Spleen (tissue), 11 donors: ENCODE measurements at regions not wholly inside any gene's neighbourhood (a gene's known extent, or its start where the extent isn't known, plus 50 kb on each side); places are given as distances from the start of the nearest gene placed in this dataset.

Experiments used
- DNase-seq: peaks from one replicate; pipeline ENCODE4 v3.0.0-alpha.2; 2020
- H3K27ac ChIP-seq, 8 donors: fragments of 200-600 bp; sonication (generic) in 7 of 8; 1 replicate in 4 of 8; 2 replicates in 4 of 8; pipeline versions ENCODE4 v1.5.0 to v1.8.0; 2016 to 2021; ENCODE audit warnings: inconsistent platforms in 4 of 8, mild to moderate bottlenecking in 4 of 8, moderate library complexity in 1 of 8
- H3K27me3 ChIP-seq, 7 donors: fragments of 200-600 bp; sonication (generic) in 6 of 7; replicated peaks in 1 of 7; 1 replicate in 4 of 7; 2 replicates in 3 of 7; pipeline versions ENCODE4 v1.5.0 to v1.8.0; 2016 to 2021; ENCODE audit warnings: inconsistent platforms in 3 of 7, mild to moderate bottlenecking in 1 of 7
- H3K36me3 ChIP-seq, 6 donors: fragments of 200-600 bp; sonication (generic) in 5 of 6; 1 replicate in 4 of 6; 2 replicates in 2 of 6; pipeline versions ENCODE4 v1.5.0 to v1.8.0; 2016 to 2021; ENCODE audit warnings: inconsistent platforms in 2 of 6
- H3K4me1 ChIP-seq, 6 donors: fragments of 200-600 bp; sonication (generic) in 5 of 6; 1 replicate in 3 of 6; 2 replicates in 3 of 6; pipeline versions ENCODE4 v1.5.0 to v1.8.0; 2016 to 2021; ENCODE audit warnings: inconsistent platforms in 3 of 6
- H3K4me3 ChIP-seq, 8 donors: fragments of 200-600 bp; sonication (generic) in 7 of 8; 1 replicate in 4 of 8; 2 replicates in 4 of 8; pipeline versions ENCODE4 v1.5.0 to v1.8.0; 2016 to 2021; ENCODE audit warnings: inconsistent platforms in 4 of 8, mild to moderate bottlenecking in 4 of 8, moderate library complexity in 2 of 8
- H3K9me3 ChIP-seq, 8 donors: fragments of 200-600 bp; sonication (generic) in 7 of 8; 1 replicate in 4 of 8; 2 replicates in 4 of 8; pipeline versions ENCODE4 v1.5.0 to v1.8.0; 2016 to 2021; ENCODE audit warnings: inconsistent platforms in 4 of 8
- POLR2A ChIP-seq, 3 donors: fragments of 450-650 bp; IDR thresholded peaks; one replicate each; pipeline ENCODE4 v1.5.1; 2017; ENCODE audit warnings: antibody characterized with exemption in 3 of 3, mild to moderate bottlenecking in 1 of 3
- POLR2AphosphoS5 ChIP-seq, 3 donors: sonication (generic); formaldehyde crosslinking; IDR thresholded peaks; one replicate each; pipeline ENCODE4 v1.5.1; 2017; ENCODE audit warnings: antibody characterized with exemption in 3 of 3
- WGBS, 5 donors: extraction: QIAGEN DNeasy Blood & Tissue Kit in 3 of 5; methylation state at CpG; one replicate each; pipeline versions ENCODE4 v1.1.5 to v1.1.7; 2013 to 2018; 5-methylcytosine and 5-hydroxymethylcytosine counted together
- intact Hi-C: fragments of 100-400 bp; cut with DNase I; formaldehyde crosslinking; loops from one replicate; pipeline ENCODE4 v1.15.0; 2023; ENCODE audit warnings: low total_unique reads
- TF ChIP-seq, protein P1 (sequence below), 11 experiments: fragments of 200-600 bp in 7 of 11; fragments of 450-650 bp in 4 of 11; sonication (generic) in 4 of 11; IDR thresholded peaks in 8 of 11; conservative IDR thresholded peaks in 3 of 11; 1 replicate in 7 of 11; 2 replicates in 4 of 11; pipeline versions ENCODE4 v1.4.0 to v1.8.0; 2016 to 2021; ENCODE audit warnings: antibody characterized with exemption in 11 of 11, inconsistent platforms in 4 of 11, mild to moderate bottlenecking in 1 of 11
- donor health status: healthy with polysubstance abuse.
- donor health status: DM: no; HTN: no; CAD: no; lungs with moderate emphysema.
- donor health status: DM: no; HTN: no; CAD: no.
- donor health status: Bipolar disorder and iron deficiency.
- donor health status: healthy.
- donor health status: DM: no; HTN: no; CAD: no.
- donor health status: DM: yes; HTN: yes; CAD: no.

DNA sequence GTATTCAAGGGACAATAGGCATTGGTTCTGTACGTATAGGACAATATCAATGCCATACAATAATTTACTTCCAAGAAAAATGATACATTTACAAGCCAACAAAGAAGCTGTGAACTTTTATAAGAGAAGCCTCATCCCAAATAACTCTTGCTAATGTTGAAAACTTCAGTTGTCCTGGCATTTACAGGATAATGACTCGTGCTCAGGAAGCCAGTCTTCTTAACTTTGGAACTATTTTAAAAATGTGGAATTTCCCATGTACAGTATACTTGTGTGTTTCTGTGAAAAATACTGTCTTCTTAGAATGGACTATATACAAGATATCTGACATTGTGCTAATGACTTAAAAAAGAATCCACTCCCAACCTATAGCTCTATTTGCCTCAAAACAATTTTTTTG lies 1479.3 kb upstream of the CDH9 start:
- 43 to 64% (median 54%) methylated on average over 2 of the region's 2 CpGs for WGBS, 5 donors
- no peaks in the 10 kb centered on the region for H3K27me3 ChIP-seq
- H3K36me3 ChIP-seq: no peaks in the 10 kb centered on the region
- intact Hi-C loops: no loop called here
- TF ChIP-seq POLR2A (IDR thresholded peaks at IDR 0.05) (no peak), POLR2AphosphoS5 (IDR thresholded peaks at IDR 0.05) (no peak)
- TF ChIP-seq, protein P1, sequence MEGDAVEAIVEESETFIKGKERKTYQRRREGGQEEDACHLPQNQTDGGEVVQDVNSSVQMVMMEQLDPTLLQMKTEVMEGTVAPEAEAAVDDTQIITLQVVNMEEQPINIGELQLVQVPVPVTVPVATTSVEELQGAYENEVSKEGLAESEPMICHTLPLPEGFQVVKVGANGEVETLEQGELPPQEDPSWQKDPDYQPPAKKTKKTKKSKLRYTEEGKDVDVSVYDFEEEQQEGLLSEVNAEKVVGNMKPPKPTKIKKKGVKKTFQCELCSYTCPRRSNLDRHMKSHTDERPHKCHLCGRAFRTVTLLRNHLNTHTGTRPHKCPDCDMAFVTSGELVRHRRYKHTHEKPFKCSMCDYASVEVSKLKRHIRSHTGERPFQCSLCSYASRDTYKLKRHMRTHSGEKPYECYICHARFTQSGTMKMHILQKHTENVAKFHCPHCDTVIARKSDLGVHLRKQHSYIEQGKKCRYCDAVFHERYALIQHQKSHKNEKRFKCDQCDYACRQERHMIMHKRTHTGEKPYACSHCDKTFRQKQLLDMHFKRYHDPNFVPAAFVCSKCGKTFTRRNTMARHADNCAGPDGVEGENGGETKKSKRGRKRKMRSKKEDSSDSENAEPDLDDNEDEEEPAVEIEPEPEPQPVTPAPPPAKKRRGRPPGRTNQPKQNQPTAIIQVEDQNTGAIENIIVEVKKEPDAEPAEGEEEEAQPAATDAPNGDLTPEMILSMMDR (IDR thresholded peaks at IDR 0.05 in 8 of 11, conservative IDR thresholded peaks at IDR 0.05 in 3 of 11): no peak
- no peak for DNase-seq
- H3K4me3 ChIP-seq: no peak overlapping the region
- no peaks in the 10 kb centered on the region for H3K4me1 ChIP-seq
- peaks cover 0 to 21% (median 8%) of the 10 kb centered on the region in 8 donors for H3K9me3 ChIP-seq
- H3K27ac ChIP-seq: no peak overlapping the region

DNA sequence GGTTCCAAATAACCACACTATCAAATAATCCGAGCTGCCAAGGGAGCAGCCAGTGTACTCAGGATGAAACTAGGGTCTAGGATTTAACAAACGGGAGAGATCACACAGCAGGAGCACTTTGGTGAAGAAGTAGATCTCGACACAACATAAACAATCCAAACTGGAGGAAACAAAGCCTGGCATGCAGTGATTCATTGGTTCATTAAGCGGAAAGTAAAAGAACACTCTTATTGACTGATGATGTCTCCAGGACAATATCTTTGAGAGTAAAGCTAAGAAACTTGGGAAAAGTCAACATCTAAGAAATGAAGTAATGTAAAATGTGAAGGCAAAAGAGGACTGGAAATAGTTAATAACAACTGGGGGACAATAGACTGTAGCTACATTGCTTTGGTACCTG lies 1478.3 kb upstream of the CDH9 start:
- WGBS, 5 donors: 55 to 69% (median 59%) methylated on average over 4 of the region's 4 CpGs
- DNase-seq: no peak

DNA sequence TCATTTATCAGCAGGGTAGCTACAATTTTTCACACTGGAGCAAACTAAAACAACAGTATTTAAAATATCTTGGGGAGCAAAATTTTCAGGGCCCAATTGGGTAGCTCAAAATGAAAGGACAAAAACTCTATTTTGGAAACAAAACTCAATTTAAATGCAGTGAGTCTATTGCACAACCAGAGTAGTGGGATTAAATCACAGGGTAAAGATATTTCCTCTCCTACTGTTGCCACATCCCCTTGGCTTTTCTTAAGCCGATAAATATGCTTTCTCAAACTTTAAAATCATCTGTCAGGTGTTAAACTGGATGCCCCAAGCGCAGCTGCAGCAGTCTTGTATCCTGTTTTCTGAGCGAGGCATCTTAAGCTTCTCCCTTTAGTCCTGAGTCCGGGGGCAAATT lies 1474.3 kb upstream of the CDH9 start:
- Histone ChIP-seq H3K9me3 (peaks cover 0 to 13% (median 2%) of the 10 kb centered on the region in 8 donors), H3K27me3 (no peaks in the 10 kb centered on the region), H3K4me1 (no peaks in the 10 kb centered on the region), H3K36me3 (no peaks in the 10 kb centered on the region), H3K27ac (no peak overlapping the region), H3K4me3 (no peak overlapping the region)
- 42 to 51% (median 48%) methylated on average over 4 of the region's 4 CpGs for WGBS, 5 donors
- TF ChIP-seq POLR2AphosphoS5 (IDR thresholded peaks at IDR 0.05): no peak
- TF ChIP-seq POLR2A (IDR thresholded peaks at IDR 0.05): no peak
- TF ChIP-seq, protein P1 (IDR thresholded peaks at IDR 0.05 in 8 of 11, conservative IDR thresholded peaks at IDR 0.05 in 3 of 11): no peak
- DNase-seq: no peak
- intact Hi-C loops: no loop called here

More for the DNA sequence above, 1478.3 kb upstream of the CDH9 start:
- Histone ChIP-seq H3K4me1 (no peaks in the 10 kb centered on the region), H3K27ac (no peak overlapping the region), H3K4me3 (no peak overlapping the region), H3K27me3 (no peaks in the 10 kb centered on the region), H3K36me3 (no peaks in the 10 kb centered on the region), H3K9me3 (peaks cover 0 to 18% (median 8%) of the 10 kb centered on the region in 8 donors)
- intact Hi-C loops: no loop called here
- TF ChIP-seq POLR2A (IDR thresholded peaks at IDR 0.05): no peak
- TF ChIP-seq, protein P1 (IDR thresholded peaks at IDR 0.05 in 8 of 11, conservative IDR thresholded peaks at IDR 0.05 in 3 of 11): no peak
- no peak for TF ChIP-seq POLR2AphosphoS5 (IDR thresholded peaks at IDR 0.05)

DNA sequence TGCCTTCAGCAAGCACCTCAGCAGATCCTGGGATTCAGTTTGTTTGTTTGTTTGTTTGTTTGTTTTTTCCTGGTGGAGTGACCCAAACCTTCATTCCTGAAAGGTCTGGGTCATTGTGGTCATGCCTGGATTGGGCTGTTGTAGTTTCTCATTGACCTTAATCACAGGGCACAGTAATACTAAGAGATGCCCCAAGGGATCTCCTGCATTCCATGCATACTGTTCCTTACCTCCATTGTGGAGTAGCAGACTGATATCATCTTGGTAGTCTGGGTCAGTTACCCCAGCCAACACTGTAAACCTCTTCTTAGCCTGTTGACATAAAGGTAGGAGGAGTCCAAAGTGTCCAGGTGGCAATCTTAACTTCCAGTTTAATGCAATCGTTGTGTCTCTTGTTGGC lies 1466.7 kb upstream of the CDH9 start:
- no peak for DNase-seq
- intact Hi-C loops: no loop called here
- no peak for TF ChIP-seq POLR2A (IDR thresholded peaks at IDR 0.05)
- TF ChIP-seq, protein P1 (IDR thresholded peaks at IDR 0.05 in 8 of 11, conservative IDR thresholded peaks at IDR 0.05 in 3 of 11): no peak
- H3K36me3 ChIP-seq: no peaks in the 10 kb centered on the region
- peaks cover 0 to 34% (median 8%) of the 10 kb centered on the region in 8 donors for H3K9me3 ChIP-seq
- H3K27me3 ChIP-seq: no peaks in the 10 kb centered on the region
- no peaks in the 10 kb centered on the region for H3K4me1 ChIP-seq
- WGBS, 5 donors: 46 to 86% (median 80%) methylated on average over 1 of the region's 1 CpG
- no peak overlapping the region for H3K4me3 ChIP-seq
- H3K27ac ChIP-seq: no peak overlapping the region
